SK-N-SH (cell line): ENCODE measurements at regions not wholly inside any gene's neighbourhood (a gene's known extent, or its start where the extent isn't known, plus 50 kb on each side); places are given as distances from the start of the nearest gene placed in this dataset.

ENCODE experiments used
- CTCF ChIA-PET: fragments of 300-600, 350-600 bp; formaldehyde crosslinking; extraction: SDS; loops from one replicate; lab custom pipeline; 2021; lab: Yijun Ruan, JAX
- POLR2A ChIA-PET: fragments of 350-600 bp; sonication (Branson Sonifier 250); formaldehyde crosslinking; extraction: SDS; loops from one replicate; lab custom pipeline; 2020; ENCODE audit warnings: antibody characterized with exemption, inconsistent platforms; lab: Yijun Ruan, JAX
- DNase-seq: peaks from one replicate; pipeline ENCODE4 v3.0.0; 2012
- H2AFZ ChIP-seq: fragments of 200-600 bp; sonication (generic); 2 replicates; pipeline ENCODE4 v1.8.1; 2016; ENCODE audit warnings: antibody characterized with exemption, mild to moderate bottlenecking, low read depth
- H3F3A ChIP-seq: fragments of 200-600 bp; sonication (generic); replicated peaks from 2 replicates; pipeline ENCODE3; 2016; ENCODE audit warnings: antibody characterized with exemption, mild to moderate bottlenecking; ENCODE audit not compliant: insufficient read depth
- H3K27ac ChIP-seq, 2 experiments: fragments of 200-500 bp in 1 of 2; fragments of 200-600 bp in 1 of 2; sonication (Bioruptor generic) in 1 of 2; sonication (generic), shearing (Covaris generic) in 1 of 2; 2 replicates each; pipeline versions ENCODE4 v1.5.1 to v1.6.1; 2014 to 2016; ENCODE audit warnings: low read depth in 2 of 2, inconsistent platforms in 1 of 2, low read length in 1 of 2, mild to moderate bottlenecking in 1 of 2, mixed read lengths in 1 of 2
- H3K27me3 ChIP-seq: fragments of 200-600 bp; sonication (generic), shearing (Covaris generic); 2 replicates; pipeline ENCODE4 v1.6.1; 2016; ENCODE audit warnings: mixed run types; ENCODE audit not compliant: insufficient read depth
- H3K36me3 ChIP-seq, 2 experiments: fragments of 200-500 bp in 1 of 2; fragments of 200-600 bp in 1 of 2; sonication (Bioruptor generic) in 1 of 2; sonication (generic) in 1 of 2; replicated peaks in 1 of 2; 2 replicates each; pipeline versions ENCODE3 to v1.5.1; 2014 to 2016; ENCODE audit warnings: low read length in 1 of 2, mild to moderate bottlenecking in 1 of 2; ENCODE audit not compliant: insufficient read depth in 2 of 2, control insufficient read depth in 1 of 2
- H3K4me1 ChIP-seq, 2 experiments: fragments of 200-500 bp in 1 of 2; fragments of 200-600 bp in 1 of 2; sonication (Bioruptor generic) in 1 of 2; sonication (generic), shearing (Covaris generic) in 1 of 2; 2 replicates each; pipeline versions ENCODE4 v1.5.1 to v1.6.1; 2014 to 2016; ENCODE audit warnings: low read depth in 1 of 2, low read length in 1 of 2, mixed run types in 1 of 2; ENCODE audit not compliant: insufficient read depth in 2 of 2, control insufficient read depth in 1 of 2
- H3K4me2 ChIP-seq: fragments of 200-600 bp; sonication (generic), shearing (Covaris generic); 2 replicates; pipeline ENCODE4 v1.6.1; 2017; ENCODE audit warnings: mixed run types
- H3K4me3 ChIP-seq, 2 experiments: fragments of 200-500 bp in 1 of 2; fragments of 200-600 bp in 1 of 2; sonication (Bioruptor generic) in 1 of 2; sonication (generic), shearing (Covaris generic) in 1 of 2; 2 replicates each; pipeline versions ENCODE4 v1.5.1 to v1.8.1; 2014 to 2016; ENCODE audit warnings: low read depth in 2 of 2, inconsistent platforms in 1 of 2, low read length in 1 of 2, mild to moderate bottlenecking in 1 of 2, mixed read lengths in 1 of 2, moderate library complexity in 1 of 2
- H3K79me2 ChIP-seq: fragments of 200-600 bp; sonication (generic); 2 replicates; pipeline ENCODE4 v1.8.1; 2017; ENCODE audit warnings: mild to moderate bottlenecking; ENCODE audit not compliant: insufficient read depth
- H3K9ac ChIP-seq: fragments of 200-600 bp; sonication (generic); 2 replicates; pipeline ENCODE4 v1.6.1; 2017; ENCODE audit warnings: mixed run types
- H3K9me2 ChIP-seq: fragments of 200-600 bp; sonication (generic); 2 replicates; pipeline ENCODE4 v1.6.1; 2017; ENCODE audit warnings: mixed run types
- H3K9me3 ChIP-seq: fragments of 200-600 bp; sonication (generic); 2 replicates; pipeline ENCODE4 v1.6.1; 2017; ENCODE audit warnings: mixed run types, mild to moderate bottlenecking, moderate library complexity
- H4K20me1 ChIP-seq: fragments of 200-600 bp; sonication (generic); 2 replicates; pipeline ENCODE4 v1.6.1; 2017; ENCODE audit warnings: mild to moderate bottlenecking, mixed run types; ENCODE audit not compliant: insufficient read depth
- CTCF ChIP-seq: fragments of 200-600 bp; sonication (generic); IDR thresholded peaks from 2 replicates; pipeline ENCODE4 v1.6.1; 2017; ENCODE audit warnings: antibody characterized with exemption, mild to moderate bottlenecking, moderate library complexity
- GABPA ChIP-seq: IDR thresholded peaks from 2 replicates; pipeline ENCODE4 v1.4.0; 2012; ENCODE audit warnings: low read depth, mild to moderate bottlenecking
- PBX3 ChIP-seq: IDR thresholded peaks from 2 replicates; pipeline ENCODE4; 2012
- REST ChIP-seq: IDR thresholded peaks from 2 replicates; pipeline ENCODE4 v1.6.1; 2012; ENCODE audit warnings: mild to moderate bottlenecking, low read depth, low read length, moderate library complexity
- SIN3A ChIP-seq: IDR thresholded peaks from 2 replicates; pipeline ENCODE4 v1.6.1; 2012; ENCODE audit warnings: low read depth, mild to moderate bottlenecking, low read length, moderate library complexity, borderline replicate concordance
- USF1 ChIP-seq: IDR thresholded peaks from 2 replicates; pipeline ENCODE4 v1.4.0; 2012; ENCODE audit warnings: low read depth, borderline replicate concordance
- WGBS: methylation state at CpG from one replicate; pipeline ENCODE4 v1.1.6; 2017; ENCODE audit warnings: low lambda C conversion rate; 5-methylcytosine and 5-hydroxymethylcytosine counted together
- TF ChIP-seq, protein P1 (sequence below): IDR thresholded peaks from 2 replicates; pipeline ENCODE4 v1.4.0; 2012; ENCODE audit warnings: low read depth, borderline replicate concordance

GRCh38 chr22:48523761-48524160 lies 1303.9 kb downstream of the BRD1 start:
- POLR2A ChIA-PET = no interaction called here
- no peaks in the 10 kb centered on the region for H3K9me3 ChIP-seq
- H3F3A ChIP-seq = no peaks in the 10 kb centered on the region
- no peaks in the 10 kb centered on the region for H3K9me2 ChIP-seq
- no peaks in the 10 kb centered on the region for H3K79me2 ChIP-seq
- 32% methylated on average over 5 of the region's 14 CpGs for WGBS
- DNase-seq = no peak
- no peak overlapping the region for H2AFZ ChIP-seq
- no peaks in the 10 kb centered on the region for H4K20me1 ChIP-seq
- H3K27me3 ChIP-seq = no peaks in the 10 kb centered on the region; the same call in 1 of the 2 replicates
- no peak overlapping the region for H3K4me2 ChIP-seq
- CTCF ChIA-PET = no interaction called here
- no peaks in the 10 kb centered on the region for H3K36me3 ChIP-seq
- TF ChIP-seq, protein P1, sequence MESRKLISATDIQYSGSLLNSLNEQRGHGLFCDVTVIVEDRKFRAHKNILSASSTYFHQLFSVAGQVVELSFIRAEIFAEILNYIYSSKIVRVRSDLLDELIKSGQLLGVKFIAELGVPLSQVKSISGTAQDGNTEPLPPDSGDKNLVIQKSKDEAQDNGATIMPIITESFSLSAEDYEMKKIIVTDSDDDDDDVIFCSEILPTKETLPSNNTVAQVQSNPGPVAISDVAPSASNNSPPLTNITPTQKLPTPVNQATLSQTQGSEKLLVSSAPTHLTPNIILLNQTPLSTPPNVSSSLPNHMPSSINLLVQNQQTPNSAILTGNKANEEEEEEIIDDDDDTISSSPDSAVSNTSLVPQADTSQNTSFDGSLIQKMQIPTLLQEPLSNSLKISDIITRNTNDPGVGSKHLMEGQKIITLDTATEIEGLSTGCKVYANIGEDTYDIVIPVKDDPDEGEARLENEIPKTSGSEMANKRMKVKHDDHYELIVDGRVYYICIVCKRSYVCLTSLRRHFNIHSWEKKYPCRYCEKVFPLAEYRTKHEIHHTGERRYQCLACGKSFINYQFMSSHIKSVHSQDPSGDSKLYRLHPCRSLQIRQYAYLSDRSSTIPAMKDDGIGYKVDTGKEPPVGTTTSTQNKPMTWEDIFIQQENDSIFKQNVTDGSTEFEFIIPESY = no peak
- TF ChIP-seq USF1 (no peak), CTCF (no peak)
- H3K27ac ChIP-seq = no peak overlapping the region
- H3K4me1 ChIP-seq = no peaks in the 10 kb centered on the region
- no peak overlapping the region for H3K9ac ChIP-seq
- no peak overlapping the region for H3K4me3 ChIP-seq

DNA sequence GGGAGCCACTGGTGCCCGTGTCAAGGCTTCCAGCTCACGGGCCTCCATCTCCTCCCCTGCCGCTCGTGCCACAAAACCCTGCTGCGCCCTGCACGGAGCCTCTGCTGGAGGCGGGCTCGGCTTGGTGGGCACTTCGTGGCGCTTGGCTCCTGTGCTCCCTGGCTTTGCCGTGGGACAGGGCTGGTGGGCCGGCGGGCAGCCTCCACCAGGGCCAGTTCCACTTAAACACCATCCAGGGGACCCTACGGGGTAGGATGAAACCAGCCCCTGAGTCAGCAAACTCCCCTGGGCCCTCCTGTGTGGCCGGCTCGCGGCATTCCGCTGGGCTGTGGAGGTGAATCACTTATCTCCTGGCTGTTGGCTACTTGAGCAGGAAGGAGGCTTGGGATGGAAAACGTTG lies 1304.6 kb downstream of the BRD1 start:
- H3K4me2 ChIP-seq = no peak overlapping the region
- no peaks in the 10 kb centered on the region for H3K36me3 ChIP-seq
- no peak overlapping the region for H3K27ac ChIP-seq
- H3K79me2 ChIP-seq = no peaks in the 10 kb centered on the region
- POLR2A ChIA-PET = no interaction called here
- no peak overlapping the region for H3K4me3 ChIP-seq
- H3F3A ChIP-seq = no peaks in the 10 kb centered on the region
- no peak for DNase-seq
- no peaks in the 10 kb centered on the region for H3K4me1 ChIP-seq
- H2AFZ ChIP-seq = no peak overlapping the region
- WGBS = 0% methylated on average over 2 of the region's 19 CpGs
- H3K9me3 ChIP-seq = no peaks in the 10 kb centered on the region
- no peak overlapping the region for H3K9ac ChIP-seq
- H4K20me1 ChIP-seq = no peaks in the 10 kb centered on the region
- CTCF ChIA-PET = no interaction called here
- no peaks in the 10 kb centered on the region for H3K9me2 ChIP-seq
- no peaks in the 10 kb centered on the region; the same call in 1 of the 2 replicates for H3K27me3 ChIP-seq
- no peak for TF ChIP-seq GABPA
- no peak for TF ChIP-seq SIN3A
- no peak for TF ChIP-seq PBX3
- TF ChIP-seq REST = no peak
